HTR-8/SVneo (cell line): ENCODE measurements at regions not wholly inside any gene's neighbourhood (a gene's known extent, or its start where the extent isn't known, plus 50 kb on each side); places are given as distances from the start of the nearest gene placed in this dataset.

Experiments
- DNase-seq: peaks from one replicate; pipeline ENCODE4 v3.0.0; 2011; ENCODE audit warnings: low spot score, mixed read lengths; ENCODE audit not compliant: insufficient read length
- FAIRE-seq: peaks from 2 replicates; lab custom pipeline; 2011; peaks lifted over from hg19 to GRCh38; lab: Jason Lieb, UNC

GRCh38 chr7:112843151-112843550 lies 53.0 kb upstream of the TMEM168 start:
- FAIRE-seq (no peak), DNase-seq (no peak)
